ENCODE measurements at regions not wholly inside any gene's neighbourhood (a gene's known extent, or its start where the extent isn't known, plus 50 kb on each side); places are given as distances from the start of the nearest gene placed in this dataset.
"Not testable (repeated sequence)": the region's sequence is repeated elsewhere in the genome, so short reads cannot be mapped to it uniquely, and the experiment has no call there.

GRCh38 chr3:176302271-176302670 is 895.0 kb downstream of the TBL1XR1 start:
- DNase-seq: no peak

GRCh38 chr3:176296066-176296597 is 901.1 kb downstream of the TBL1XR1 start:
- DNase-seq: no peak

- DNase-seq: no peak
Measured at GRCh38 chr3:176293276-176293675, 904.0 kb downstream of the TBL1XR1 start.

- DNase-seq: no peak
Measured at GRCh38 chr3:176286476-176287085, 910.7 kb downstream of the TBL1XR1 start.

GRCh38 chr3:176275538-176275937 is 921.7 kb downstream of the TBL1XR1 start:
- DNase-seq: no peak

GRCh38 chr3:176275113-176275512 is 922.2 kb downstream of the TBL1XR1 start:
- no peak for DNase-seq

GRCh38 chr3:176274161-176274560 is 923.1 kb downstream of the TBL1XR1 start:
- no peak for DNase-seq

- DNase-seq: no peak
Measured at GRCh38 chr3:176262071-176262470, 935.2 kb downstream of the TBL1XR1 start.

- no peak for DNase-seq
Measured at GRCh38 chr3:176247191-176247590, 950.1 kb downstream of the TBL1XR1 start.

- DNase-seq: no peak
Measured at GRCh38 chr3:176219970-176220369, 977.3 kb downstream of the TBL1XR1 start.

GRCh38 chr3:176214758-176215157 is 982.5 kb downstream of the TBL1XR1 start:
- DNase-seq: no peak

GRCh38 chr3:176213314-176213713 is 984.0 kb downstream of the TBL1XR1 start:
- DNase-seq: not testable (repeated sequence)

GRCh38 chr3:176208915-176209314 is 988.4 kb downstream of the TBL1XR1 start:
- DNase-seq: no peak

GRCh38 chr3:176208283-176208682 is 989.0 kb downstream of the TBL1XR1 start:
- no peak for DNase-seq

- no peak for DNase-seq
Measured at GRCh38 chr3:176206809-176207208, 990.5 kb downstream of the TBL1XR1 start.

GRCh38 chr3:176202652-176203051 is 994.6 kb downstream of the TBL1XR1 start:
- no peak for DNase-seq

- no peak for DNase-seq
Measured at GRCh38 chr3:176193032-176193730, 1004.1 kb downstream of the TBL1XR1 start.

- DNase-seq: no peak
Measured at GRCh38 chr3:176190755-176191154, 1006.5 kb downstream of the TBL1XR1 start.

- no peak for DNase-seq
Measured at GRCh38 chr3:176183181-176183580, 1014.1 kb downstream of the TBL1XR1 start.

GRCh38 chr3:176174060-176174459 is 1023.2 kb downstream of the TBL1XR1 start:
- no peak for DNase-seq

- no peak for DNase-seq
Measured at GRCh38 chr3:176172492-176172891, 1024.8 kb downstream of the TBL1XR1 start.

- no peak for DNase-seq
Measured at GRCh38 chr3:176167272-176167671, 1030.0 kb downstream of the TBL1XR1 start.

- no peak for DNase-seq
Measured at GRCh38 chr3:176160997-176161396, 1036.3 kb downstream of the TBL1XR1 start.

- no peak for DNase-seq
Measured at GRCh38 chr3:176159796-176160195, 1037.5 kb downstream of the TBL1XR1 start.

GRCh38 chr3:176155012-176155411 is 1042.3 kb downstream of the TBL1XR1 start:
- no peak for DNase-seq
